GM12865 (cell line): ENCODE measurements at regions not wholly inside any gene's neighbourhood (a gene's known extent, or its start where the extent isn't known, plus 50 kb on each side); places are given as distances from the start of the nearest gene placed in this dataset.

Experiments
- DNase-seq: peaks from one replicate; pipeline ENCODE4 v3.0.0; 2010; ENCODE audit warnings: low read depth
- H3K4me3 ChIP-seq: 2 replicates; pipeline ENCODE4 v1.5.1; 2011; ENCODE audit warnings: mild to moderate bottlenecking, low read depth, low read length, control low read depth
- CTCF ChIP-seq: IDR thresholded peaks from 2 replicates; pipeline ENCODE4 v1.5.1; 2011; ENCODE audit warnings: low read length, control low read depth, low read depth, inconsistent platforms; ENCODE audit not compliant: insufficient read depth; ENCODE audit errors: missing control alignments

GRCh38 chr10:105347487-105347886, 706.4 kb downstream of the SORCS3 start:
- TF ChIP-seq CTCF, result no peak
- DNase-seq, result no peak
- H3K4me3 ChIP-seq, result no peak overlapping the region

DNA sequence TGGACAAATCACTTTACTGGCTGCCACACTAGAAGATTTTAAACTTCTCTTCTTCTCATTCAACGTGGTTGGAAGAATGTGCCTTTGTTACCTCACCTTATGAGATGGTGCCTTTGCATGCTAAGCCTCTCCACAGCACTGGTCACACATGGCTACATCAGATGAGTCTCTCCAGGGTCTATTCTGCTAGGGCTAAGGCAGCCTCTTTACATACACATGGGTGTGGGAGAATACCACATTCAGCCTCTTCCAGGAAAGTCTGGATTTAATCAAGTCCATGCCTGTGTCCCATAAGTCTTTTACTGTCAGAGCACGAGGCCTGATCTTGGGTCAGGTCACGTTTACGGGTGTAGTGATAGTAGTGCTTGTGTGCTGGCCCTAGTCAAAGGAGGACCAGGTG, 701.5 kb downstream of the SORCS3 start:
- DNase-seq, result no peak
- TF ChIP-seq CTCF, result no peak
- no peak overlapping the region for H3K4me3 ChIP-seq

DNA sequence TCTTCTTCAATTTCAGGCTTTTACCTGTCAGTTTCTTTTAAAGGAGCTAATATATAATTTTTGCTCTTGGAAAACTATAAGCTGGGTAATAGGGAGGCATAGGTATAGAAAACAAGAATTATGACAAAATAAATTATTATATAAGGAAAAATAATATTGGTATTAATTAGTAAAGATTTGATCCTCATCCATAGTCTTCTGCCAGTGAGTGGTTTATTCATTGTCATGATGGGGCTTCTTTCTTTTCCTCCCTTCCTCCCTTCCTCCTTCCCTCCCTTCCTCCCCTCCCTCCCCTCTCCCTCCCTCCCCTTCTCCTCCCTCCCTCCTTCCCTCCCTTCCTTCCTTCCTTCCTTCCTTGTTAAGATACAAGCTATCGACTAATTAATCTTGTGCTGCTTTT, 698.6 kb downstream of the SORCS3 start:
- no peak for TF ChIP-seq CTCF
- no peak overlapping the region for H3K4me3 ChIP-seq
- no peak for DNase-seq

DNA sequence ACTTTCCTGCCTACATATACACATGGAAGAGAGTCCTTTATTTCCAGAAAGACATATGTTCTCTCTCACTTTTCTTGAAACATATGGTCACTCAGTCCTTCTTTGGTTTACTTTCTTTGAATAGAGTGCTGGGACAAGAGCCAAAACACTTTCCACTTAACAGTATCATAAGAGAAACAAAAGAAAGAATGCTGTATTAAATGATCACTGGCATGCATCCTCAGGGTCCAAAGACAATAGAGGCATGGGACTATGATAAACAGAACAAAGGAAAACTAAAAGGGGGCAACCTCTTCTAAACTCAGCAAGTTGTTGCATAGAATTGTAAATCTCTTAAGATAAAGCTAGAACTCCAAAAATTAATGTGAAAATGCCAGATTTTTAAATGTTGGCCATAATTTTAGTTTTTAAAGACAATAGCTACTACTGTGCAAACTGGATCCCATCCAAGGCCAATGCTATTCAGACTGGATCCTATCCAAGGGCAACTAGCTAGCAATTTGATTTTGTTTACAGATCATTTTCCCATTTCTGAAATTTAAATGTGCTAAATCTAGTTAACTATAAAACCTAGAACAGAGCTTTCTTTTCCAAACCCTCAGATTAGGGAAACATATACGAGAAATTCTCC, 687.5 kb downstream of the SORCS3 start:
- no peak for TF ChIP-seq CTCF
- no peak overlapping the region for H3K4me3 ChIP-seq
- DNase-seq, result no peak
